ENCODE measurements at regions not wholly inside any gene's neighbourhood (a gene's known extent, or its start where the extent isn't known, plus 50 kb on each side); places are given as distances from the start of the nearest gene placed in this dataset.

DNA sequence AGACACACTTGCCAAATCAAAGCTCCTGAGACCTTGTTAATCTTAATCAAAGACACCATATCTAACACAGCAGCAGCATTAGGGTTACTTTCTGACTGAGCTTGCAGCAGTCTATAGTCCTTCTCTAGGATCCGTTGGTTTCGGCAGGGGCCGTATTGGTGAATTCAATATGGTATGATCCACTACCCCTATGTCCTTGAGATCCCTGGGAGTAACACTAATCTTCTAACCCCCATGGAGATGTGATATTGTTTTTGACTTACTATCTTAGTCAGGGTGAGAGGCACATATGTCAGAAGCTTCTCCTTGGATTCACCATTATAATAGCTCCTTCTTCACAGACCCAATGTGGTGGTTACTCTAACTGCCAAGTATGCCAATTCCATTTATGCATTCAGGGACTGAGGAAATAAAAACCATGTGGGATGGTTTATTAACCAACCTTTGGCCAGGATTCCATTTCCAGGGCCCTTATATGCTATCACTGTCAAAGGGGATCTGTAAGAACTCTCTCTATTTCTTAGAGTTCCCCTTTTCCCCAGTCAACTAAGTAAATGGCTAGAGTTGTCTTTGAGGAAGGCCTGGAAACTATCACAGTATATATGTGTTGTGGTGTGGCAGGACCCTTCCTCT lies 673.6 kb upstream of the USP24 start:
- H2AFZ ChIP-seq (ENCODE audit: low read length): no peak overlapping the region
- DNase-seq (ENCODE audit: low spot score) (no peak), FAIRE-seq (no peak), ATAC-seq (no peak)
- no peak overlapping the region for H3K27ac ChIP-seq (ENCODE audit: extremely low read length, insufficient read depth, low read length)
- BruUV-seq (replicated peaks): no TSS peak
- CTCF ChIA-PET (ENCODE audit: low intra/inter-chr PET ratio, low total read pairs): no interaction called here
- H3K27me3 ChIP-seq (ENCODE audit: control insufficient read depth in 1 of 2, insufficient read depth in 2 of 2, low read length in 2 of 2): no peaks in the 10 kb centered on the region; a peak in 1 of 5 replicates
- POLR2A ChIA-PET: no interaction called here
- no peaks in the 10 kb centered on the region for H4K20me1 ChIP-seq (ENCODE audit: insufficient read depth, low read length)
- no peaks in the 10 kb centered on the region for H3K4me1 ChIP-seq (ENCODE audit: insufficient read depth, low read length)
- intact Hi-C loops (cut with micrococcal nuclease; ENCODE audit: unreplicated experiment): no loop called here
- WGBS (ENCODE audit: low lambda C conversion rate): 62% methylated on average over 3 of the region's 3 CpGs
- no peaks in the 10 kb centered on the region for H3K36me3 ChIP-seq (replicated peaks in 1 of 2; ENCODE audit: control insufficient read depth in 1 of 2, insufficient read depth in 2 of 2, low read length in 2 of 2)
- H3K79me2 ChIP-seq (ENCODE audit: insufficient read depth, low read length): no peaks in the 10 kb centered on the region
- H3K4me3 ChIP-seq (replicated peaks in 1 of 3; ENCODE audit: insufficient read depth in 1 of 3, low read depth in 2 of 3, low read length in 3 of 3): no peak overlapping the region
- H3K4me2 ChIP-seq (ENCODE audit: low read depth, low read length): no peak overlapping the region
- H3K9ac ChIP-seq (ENCODE audit: insufficient read depth, low read depth, low read length): no peak overlapping the region
- in situ Hi-C loops (cut with HindIII; ENCODE audit: extremely low pct_ligation_motif_present, low pct_unique_long_range_greater_than_20kb): loop anchor here (25.0 kb wide), 1 partner anchor 402 kb away; no protein-coding TSS in a partner anchor
- no peaks in the 10 kb centered on the region for H3K9me3 ChIP-seq (ENCODE audit: low read length)
- TF ChIP-seq PBX2 (CRISPR knock-in tag; IDR thresholded peaks at IDR 0.05): no peak
- TF ChIP-seq TBL1XR1 (IDR thresholded peaks at IDR 0.05; ENCODE audit: borderline replicate concordance, low read length, partially characterized antibody): no peak
- TF ChIP-seq, protein P1, sequence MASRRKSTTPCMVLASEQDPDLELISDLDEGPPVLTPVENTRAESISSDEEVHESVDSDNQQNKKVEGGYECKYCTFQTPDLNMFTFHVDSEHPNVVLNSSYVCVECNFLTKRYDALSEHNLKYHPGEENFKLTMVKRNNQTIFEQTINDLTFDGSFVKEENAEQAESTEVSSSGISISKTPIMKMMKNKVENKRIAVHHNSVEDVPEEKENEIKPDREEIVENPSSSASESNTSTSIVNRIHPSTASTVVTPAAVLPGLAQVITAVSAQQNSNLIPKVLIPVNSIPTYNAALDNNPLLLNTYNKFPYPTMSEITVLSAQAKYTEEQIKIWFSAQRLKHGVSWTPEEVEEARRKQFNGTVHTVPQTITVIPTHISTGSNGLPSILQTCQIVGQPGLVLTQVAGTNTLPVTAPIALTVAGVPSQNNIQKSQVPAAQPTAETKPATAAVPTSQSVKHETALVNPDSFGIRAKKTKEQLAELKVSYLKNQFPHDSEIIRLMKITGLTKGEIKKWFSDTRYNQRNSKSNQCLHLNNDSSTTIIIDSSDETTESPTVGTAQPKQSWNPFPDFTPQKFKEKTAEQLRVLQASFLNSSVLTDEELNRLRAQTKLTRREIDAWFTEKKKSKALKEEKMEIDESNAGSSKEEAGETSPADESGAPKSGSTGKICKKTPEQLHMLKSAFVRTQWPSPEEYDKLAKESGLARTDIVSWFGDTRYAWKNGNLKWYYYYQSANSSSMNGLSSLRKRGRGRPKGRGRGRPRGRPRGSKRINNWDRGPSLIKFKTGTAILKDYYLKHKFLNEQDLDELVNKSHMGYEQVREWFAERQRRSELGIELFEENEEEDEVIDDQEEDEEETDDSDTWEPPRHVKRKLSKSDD (CRISPR knock-in tag; IDR thresholded peaks at IDR 0.05; ENCODE audit: low read depth): no peak
- TF ChIP-seq ZNF468 (CRISPR knock-in tag; IDR thresholded peaks at IDR 0.05): no peak
- TF ChIP-seq ZNF720 (CRISPR knock-in tag; IDR thresholded peaks at IDR 0.05): no peak
- TF ChIP-seq HINFP (CRISPR knock-in tag; IDR thresholded peaks at IDR 0.05; ENCODE audit: low read depth): no peak
- TF ChIP-seq ZNF777 (CRISPR knock-in tag; IDR thresholded peaks at IDR 0.05): no peak
- TF ChIP-seq AKAP8 (CRISPR knock-in tag; IDR thresholded peaks at IDR 0.05): no peak
- no peak for TF ChIP-seq MTERF4 (CRISPR knock-in tag; IDR thresholded peaks at IDR 0.05)
- TF ChIP-seq RELA (CRISPR knock-in tag; IDR thresholded peaks at IDR 0.05): no peak
- TF ChIP-seq CREBL2 (CRISPR knock-in tag; IDR thresholded peaks at IDR 0.05; ENCODE audit: borderline replicate concordance): no peak
- TF ChIP-seq SNRNP70 (IDR thresholded peaks at IDR 0.05; ENCODE audit: low read depth, low read length): no peak
- TF ChIP-seq, protein P2, sequence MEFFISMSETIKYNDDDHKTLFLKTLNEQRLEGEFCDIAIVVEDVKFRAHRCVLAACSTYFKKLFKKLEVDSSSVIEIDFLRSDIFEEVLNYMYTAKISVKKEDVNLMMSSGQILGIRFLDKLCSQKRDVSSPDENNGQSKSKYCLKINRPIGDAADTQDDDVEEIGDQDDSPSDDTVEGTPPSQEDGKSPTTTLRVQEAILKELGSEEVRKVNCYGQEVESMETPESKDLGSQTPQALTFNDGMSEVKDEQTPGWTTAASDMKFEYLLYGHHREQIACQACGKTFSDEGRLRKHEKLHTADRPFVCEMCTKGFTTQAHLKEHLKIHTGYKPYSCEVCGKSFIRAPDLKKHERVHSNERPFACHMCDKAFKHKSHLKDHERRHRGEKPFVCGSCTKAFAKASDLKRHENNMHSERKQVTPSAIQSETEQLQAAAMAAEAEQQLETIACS (CRISPR knock-in tag; IDR thresholded peaks at IDR 0.05): no peak
- no peak for TF ChIP-seq FOSL2 (CRISPR knock-in tag; IDR thresholded peaks at IDR 0.05)
- TF ChIP-seq HBP1 (CRISPR knock-in tag; IDR thresholded peaks at IDR 0.05; ENCODE audit: low read depth): no peak
- TF ChIP-seq MAFG (CRISPR knock-in tag; IDR thresholded peaks at IDR 0.05): no peak
